A549 (cell line): ENCODE measurements at regions not wholly inside any gene's neighbourhood (a gene's known extent, or its start where the extent isn't known, plus 50 kb on each side); places are given as distances from the start of the nearest gene placed in this dataset.

Source experiments
- ATAC-seq, 2 experiments: fragments of 200-7000 bp in 1 of 2; fragments of >200 bp in 1 of 2; cut with Nextera tagmentation in 1 of 2; cut with Tn5 transposase in 1 of 2; 3 replicates each; pipeline versions ENCODE4 v1.8.0 to v1.9.1; 2018 to 2020; ENCODE audit warnings: mild to moderate bottlenecking in 1 of 2, moderate library complexity in 1 of 2
- CTCF ChIA-PET: fragments of 300-600 bp; sonication (Branson Sonifier 250); formaldehyde crosslinking; extraction: SDS; loops from one replicate; lab custom pipeline; 2021; ENCODE audit warnings: antibody characterized with exemption, inconsistent platforms; lab: Yijun Ruan, JAX
- POLR2A ChIA-PET: fragments of 350-600 bp; formaldehyde crosslinking; extraction: SDS; loops from one replicate; lab custom pipeline; 2021; ENCODE audit warnings: antibody characterized with exemption, inconsistent platforms; lab: Yijun Ruan, JAX
- DNase-seq, 2 experiments: peaks; one replicate each; pipeline versions ENCODE4 v3.0.0 to v3.0.0-alpha.2; 2011 to 2016; ENCODE audit warnings: low read depth in 1 of 2, low spot score in 1 of 2
- FAIRE-seq: peaks from 2 replicates; lab custom pipeline; 2011; peaks lifted over from hg19 to GRCh38; lab: Jason Lieb, UNC
- H3K27ac ChIP-seq, 2 experiments: fragments of >200 bp; sonication (Bioruptor Twin); formaldehyde crosslinking; 3 replicates each; pipeline ENCODE4 v1.5.1; 2016 to 2017
- H3K4me1 ChIP-seq: fragments of >200 bp; sonication (Bioruptor Twin); formaldehyde crosslinking; 3 replicates; pipeline ENCODE4 v1.6.1; 2016
- H3K4me2 ChIP-seq: fragments of >200 bp; sonication (Bioruptor Twin); formaldehyde crosslinking; 3 replicates; pipeline ENCODE4 v1.6.1; 2016
- H3K4me3 ChIP-seq: fragments of >200 bp; sonication (Bioruptor Twin); formaldehyde crosslinking; 3 replicates; pipeline ENCODE4 v1.5.1; 2016
- H3K9me3 ChIP-seq: fragments of >200 bp; sonication (Bioruptor Twin); formaldehyde crosslinking; 3 replicates; pipeline ENCODE4 v1.6.1; 2016
- BCL3 ChIP-seq: fragments of >200 bp; sonication (Bioruptor Twin); formaldehyde crosslinking; IDR thresholded peaks from 3 replicates; pipeline ENCODE4 v1.6.1; 2016
- CEBPB ChIP-seq, 2 experiments: fragments of >200 bp in 1 of 2; sonication (Bioruptor Twin) in 1 of 2; formaldehyde crosslinking in 1 of 2; IDR thresholded peaks; 2 replicates each; pipeline ENCODE4 v1.6.1; 2012 to 2016
- CHD4 ChIP-seq: fragments of 200-600 bp; sonication (generic); IDR thresholded peaks from 2 replicates; pipeline ENCODE4 v1.6.1; 2016; ENCODE audit warnings: antibody characterized with exemption, mild to moderate bottlenecking, borderline replicate concordance
- EHF ChIP-seq: fragments of 250-450 bp; sonication (Bioruptor Pico); IDR thresholded peaks from 2 replicates; pipeline ENCODE4 v1.5.0; 2020; ENCODE audit warnings: mild to moderate bottlenecking
- ESRRA ChIP-seq: fragments of 150-350 bp; IDR thresholded peaks from 2 replicates; pipeline ENCODE4 v1.6.1; 2014; ENCODE audit warnings: mild to moderate bottlenecking, low read length, borderline replicate concordance
- FOSL2 ChIP-seq, 2 experiments: fragments of 450-650 bp in 1 of 2; fragments of >200 bp in 1 of 2; sonication (Bioruptor Twin) in 1 of 2; formaldehyde crosslinking; IDR thresholded peaks; 2 replicates each; pipeline versions ENCODE4 v1.5.0 to v1.6.1; 2016 to 2020; ENCODE audit warnings: mild to moderate bottlenecking in 1 of 2, moderate library complexity in 1 of 2
- HEYL ChIP-seq: fragments of 250-450 bp; sonication (Bioruptor Pico); IDR thresholded peaks from 2 replicates; pipeline ENCODE4 v1.8.0; 2021; ENCODE audit warnings: mild to moderate bottlenecking, moderate library complexity
- HMGXB4 ChIP-seq: fragments of 250-450 bp; sonication (Bioruptor Pico); IDR thresholded peaks from 2 replicates; pipeline ENCODE4 v1.5.0; 2021; ENCODE audit warnings: mild to moderate bottlenecking, moderate library complexity, borderline replicate concordance
- HOXA7 ChIP-seq: fragments of 250-450 bp; sonication (Bioruptor Pico); IDR thresholded peaks from 2 replicates; pipeline ENCODE4 v1.5.0; 2020; ENCODE audit warnings: mild to moderate bottlenecking, moderate library complexity
- JUN ChIP-seq, 2 experiments: fragments of >200 bp; sonication (Bioruptor Twin); formaldehyde crosslinking; IDR thresholded peaks; 2 replicates in 1 of 2; 3 replicates in 1 of 2; pipeline ENCODE4 v1.6.1; 2016 to 2017
- KDM5A ChIP-seq: fragments of 200-600 bp; sonication (generic); IDR thresholded peaks from 2 replicates; pipeline ENCODE4 v1.6.1; 2016; ENCODE audit warnings: antibody characterized with exemption, mild to moderate bottlenecking
- NR3C1 ChIP-seq: fragments of >200 bp; sonication (Bioruptor Twin); formaldehyde crosslinking; IDR thresholded peaks from 3 replicates; pipeline ENCODE4 v1.6.1; 2017
- PBX3 ChIP-seq: IDR thresholded peaks from 2 replicates; pipeline ENCODE4 v1.6.1; 2012
- RCOR1 ChIP-seq: fragments of 150-350 bp; IDR thresholded peaks from 2 replicates; pipeline ENCODE4 v1.6.1; 2014; ENCODE audit warnings: antibody characterized with exemption, low read length, low read depth
- RNF2 ChIP-seq: fragments of 200-600 bp; sonication (generic); IDR thresholded peaks from 2 replicates; pipeline ENCODE4 v1.6.1; 2016; ENCODE audit warnings: low read depth, mild to moderate bottlenecking, antibody characterized with exemption, moderate library complexity, borderline replicate concordance
- ZFP36 ChIP-seq: fragments of 450-650 bp; IDR thresholded peaks from 2 replicates; pipeline ENCODE4 v1.6.1; 2014; ENCODE audit warnings: borderline replicate concordance; ENCODE audit not compliant: partially characterized antibody
- ZNF302 ChIP-seq: fragments of 250-450 bp; sonication (Bioruptor Pico); IDR thresholded peaks from 2 replicates; pipeline ENCODE4 v1.9.0; 2021; ENCODE audit warnings: inconsistent platforms, mild to moderate bottlenecking, moderate library complexity
- WGBS: methylation state at CpG from one replicate; pipeline ENCODE4 v1.1.6; 2017; ENCODE audit errors: missing lambda C conversion rate; 5-methylcytosine and 5-hydroxymethylcytosine counted together
- TF ChIP-seq, protein P1 (sequence below): fragments of >200 bp; sonication (Bioruptor Twin); formaldehyde crosslinking; IDR thresholded peaks from 3 replicates; pipeline ENCODE4 v1.5.1; 2016
- TF ChIP-seq, protein P2 (sequence below): fragments of >200 bp; sonication (Bioruptor Twin); formaldehyde crosslinking; IDR thresholded peaks from 2 replicates; pipeline ENCODE4 v1.6.1; 2016

DNA sequence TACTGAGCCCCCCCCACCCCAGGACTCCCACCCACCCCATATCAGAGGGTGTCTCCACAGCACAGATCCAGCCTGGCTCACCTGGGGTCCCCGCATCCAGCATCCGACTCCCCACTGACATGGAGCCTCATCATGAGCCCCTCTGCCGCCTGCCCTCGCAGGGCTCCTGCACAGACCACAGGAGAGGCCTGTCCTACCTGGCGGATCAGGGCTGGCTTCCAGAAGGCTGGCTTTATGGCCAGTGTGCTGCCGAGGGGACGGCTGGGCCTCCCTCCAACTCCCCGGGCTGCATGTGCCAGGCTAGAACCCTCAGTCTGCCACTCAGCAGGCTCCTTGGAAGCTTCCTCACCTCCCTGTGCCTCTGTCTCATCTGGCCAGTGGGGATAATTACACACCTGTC, 119.0 kb downstream of the RFLNA start:
- ChIA-PET CTCF (interaction anchor here (1.0 to 1.7 kb wide), 2 partner anchors 15 to 34 kb away, joined by 3 to 4 read pairs; no protein-coding TSS in a partner anchor), POLR2A (no interaction called here)
- no peak overlapping the region for H3K4me3 ChIP-seq
- H3K9me3 ChIP-seq: no peaks in the 10 kb centered on the region
- no peak for FAIRE-seq
- WGBS: 96% methylated on average over 5 of the region's 8 CpGs
- H3K4me1 ChIP-seq: peaks cover 31% of the 10 kb centered on the region
- no peak for ATAC-seq
- DNase-seq: no peak
- H3K4me2 ChIP-seq: no peak overlapping the region
- TF ChIP-seq HEYL (no peak), ESRRA (no peak), JUN (IDR thresholded peaks at IDR 0.05) (no peak), RCOR1 (no peak), HOXA7 (no peak), NR3C1 (no peak), PBX3 (no peak)
- TF ChIP-seq, protein P1, sequence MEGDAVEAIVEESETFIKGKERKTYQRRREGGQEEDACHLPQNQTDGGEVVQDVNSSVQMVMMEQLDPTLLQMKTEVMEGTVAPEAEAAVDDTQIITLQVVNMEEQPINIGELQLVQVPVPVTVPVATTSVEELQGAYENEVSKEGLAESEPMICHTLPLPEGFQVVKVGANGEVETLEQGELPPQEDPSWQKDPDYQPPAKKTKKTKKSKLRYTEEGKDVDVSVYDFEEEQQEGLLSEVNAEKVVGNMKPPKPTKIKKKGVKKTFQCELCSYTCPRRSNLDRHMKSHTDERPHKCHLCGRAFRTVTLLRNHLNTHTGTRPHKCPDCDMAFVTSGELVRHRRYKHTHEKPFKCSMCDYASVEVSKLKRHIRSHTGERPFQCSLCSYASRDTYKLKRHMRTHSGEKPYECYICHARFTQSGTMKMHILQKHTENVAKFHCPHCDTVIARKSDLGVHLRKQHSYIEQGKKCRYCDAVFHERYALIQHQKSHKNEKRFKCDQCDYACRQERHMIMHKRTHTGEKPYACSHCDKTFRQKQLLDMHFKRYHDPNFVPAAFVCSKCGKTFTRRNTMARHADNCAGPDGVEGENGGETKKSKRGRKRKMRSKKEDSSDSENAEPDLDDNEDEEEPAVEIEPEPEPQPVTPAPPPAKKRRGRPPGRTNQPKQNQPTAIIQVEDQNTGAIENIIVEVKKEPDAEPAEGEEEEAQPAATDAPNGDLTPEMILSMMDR: no peak
- peak overlapping the region in 1 of 2 experiments; percentile 94; a peak in 2 of 6 replicates for H3K27ac ChIP-seq

- H3K27ac ChIP-seq: peak overlapping the region in 1 of 2 experiments; percentile 94; a peak in 2 of 6 replicates
- no peak overlapping the region for H3K4me2 ChIP-seq
- ChIA-PET POLR2A (no interaction called here), CTCF (interaction anchor here (1.0 to 1.7 kb wide), 2 partner anchors 14 to 33 kb away, joined by 3 to 4 read pairs; no protein-coding TSS in a partner anchor)
- DNase-seq: no peak
- FAIRE-seq: no peak
- H3K4me1 ChIP-seq: peaks cover 31% of the 10 kb centered on the region
- no peaks in the 10 kb centered on the region for H3K9me3 ChIP-seq
- TF ChIP-seq CEBPB (IDR thresholded peaks at IDR 0.05) (no peak), HMGXB4 (CRISPR knock-in tag) (no peak), ZFP36 (no peak), ZNF302 (CRISPR knock-in tag) (no peak), KDM5A (no peak), CHD4 (no peak), HEYL (no peak), BCL3 (no peak), RNF2 (no peak), FOSL2 (IDR thresholded peaks at IDR 0.05) (no peak), FOSL2 (CRISPR knock-in tag; IDR thresholded peaks at IDR 0.05) (no peak), EHF (CRISPR knock-in tag) (no peak), HOXA7 (no peak)
- TF ChIP-seq, protein P2, sequence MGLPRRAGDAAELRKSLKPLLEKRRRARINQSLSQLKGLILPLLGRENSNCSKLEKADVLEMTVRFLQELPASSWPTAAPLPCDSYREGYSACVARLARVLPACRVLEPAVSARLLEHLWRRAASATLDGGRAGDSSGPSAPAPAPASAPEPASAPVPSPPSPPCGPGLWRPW: no peak
- no peak for ATAC-seq
- H3K4me3 ChIP-seq: no peak overlapping the region
- WGBS: 92% methylated on average over 12 of the region's 15 CpGs
Measured at GRCh38 chr12:124413401-124413800, 118.5 kb downstream of the RFLNA start.
